GM19463 (cell line): ENCODE measurements at regions not wholly inside any gene's neighbourhood (a gene's known extent, or its start where the extent isn't known, plus 50 kb on each side); places are given as distances from the start of the nearest gene placed in this dataset.
"Not testable (repeated sequence)": the region's sequence is repeated elsewhere in the genome, so short reads cannot be mapped to it uniquely, and the experiment has no call there.

Experiments used
- ATAC-seq: cut with Tn5 transposase; IDR thresholded peaks from one replicate; pipeline ENCODE4 v1.9.1; 2021; ENCODE audit warnings: mild to moderate bottlenecking, moderate library complexity; ENCODE audit not compliant: unreplicated experiment

GRCh38 chr4:159780196-159780922 lies 677.5 kb downstream of the RAPGEF2 start:
- ATAC-seq = no peak

GRCh38 chr4:159787901-159788300 lies 685.0 kb downstream of the RAPGEF2 start:
- ATAC-seq = no peak

- ATAC-seq = no peak
Observed at GRCh38 chr4:159791334-159791733, 688.5 kb downstream of the RAPGEF2 start.

GRCh38 chr4:159804592-159804991 lies 701.7 kb downstream of the RAPGEF2 start:
- not testable (repeated sequence) for ATAC-seq

- no peak for ATAC-seq
Observed at GRCh38 chr4:159823743-159824142, 720.9 kb downstream of the RAPGEF2 start.

GRCh38 chr4:159828687-159829086 lies 725.8 kb downstream of the RAPGEF2 start:
- ATAC-seq = no peak

GRCh38 chr4:159829184-159829583 lies 726.3 kb downstream of the RAPGEF2 start:
- ATAC-seq = no peak

- ATAC-seq = no peak
Observed at GRCh38 chr4:159837071-159837470, 734.2 kb downstream of the RAPGEF2 start.

GRCh38 chr4:159855731-159856130 lies 752.9 kb downstream of the RAPGEF2 start:
- no peak for ATAC-seq

GRCh38 chr4:159856451-159856850 lies 753.6 kb downstream of the RAPGEF2 start:
- ATAC-seq = no peak

- ATAC-seq = no peak
Observed at GRCh38 chr4:159859656-159860148, 756.8 kb downstream of the RAPGEF2 start.

- ATAC-seq = no peak
Observed at GRCh38 chr4:159860945-159861344, 758.1 kb downstream of the RAPGEF2 start.

GRCh38 chr4:159864337-159864736 lies 761.5 kb downstream of the RAPGEF2 start:
- ATAC-seq = no peak

GRCh38 chr4:159867673-159868072 lies 764.8 kb downstream of the RAPGEF2 start:
- no peak for ATAC-seq

GRCh38 chr4:159868936-159869335 lies 766.1 kb downstream of the RAPGEF2 start:
- not testable (repeated sequence) for ATAC-seq

GRCh38 chr4:159871141-159871540 lies 768.3 kb downstream of the RAPGEF2 start:
- no peak for ATAC-seq

GRCh38 chr4:159881158-159881557 lies 778.3 kb downstream of the RAPGEF2 start:
- no peak for ATAC-seq

- no peak for ATAC-seq
Observed at GRCh38 chr4:159884989-159885388, 782.1 kb downstream of the RAPGEF2 start.

GRCh38 chr4:159899596-159899995 lies 796.7 kb downstream of the RAPGEF2 start:
- no peak for ATAC-seq

- no peak for ATAC-seq
Observed at GRCh38 chr4:159900562-159900961, 797.7 kb downstream of the RAPGEF2 start.

- no peak for ATAC-seq
Observed at GRCh38 chr4:159902648-159903047, 799.8 kb downstream of the RAPGEF2 start.

GRCh38 chr4:159904906-159905305 lies 802.0 kb downstream of the RAPGEF2 start:
- no peak for ATAC-seq

GRCh38 chr4:159906051-159906450 lies 803.2 kb downstream of the RAPGEF2 start:
- no peak for ATAC-seq
